Colonic mucosa (tissue), 4 donors: ENCODE measurements at regions not wholly inside any gene's neighbourhood (a gene's known extent, or its start where the extent isn't known, plus 50 kb on each side); places are given as distances from the start of the nearest gene placed in this dataset.

ENCODE experiments used
- DNase-seq: peaks from one replicate; pipeline ENCODE4 v3.0.0-alpha.2; 2020
- H3K27ac ChIP-seq: fragments of 200-600 bp; one replicate; pipeline ENCODE4 v1.8.0; 2021
- H3K27me3 ChIP-seq: fragments of 200-600 bp; one replicate; pipeline ENCODE4 v1.8.0; 2021
- H3K36me3 ChIP-seq: fragments of 200-600 bp; one replicate; pipeline ENCODE4 v1.8.0; 2021
- H3K4me1 ChIP-seq: fragments of 200-600 bp; one replicate; pipeline ENCODE4 v1.8.0; 2021; ENCODE audit warnings: mild to moderate bottlenecking
- H3K4me3 ChIP-seq: fragments of 200-600 bp; one replicate; pipeline ENCODE4 v1.8.0; 2021
- H3K9ac ChIP-seq, 2 donors: one replicate each; pipeline ENCODE4 v1.7.0; 2013; ENCODE audit warnings: control low read depth in 2 of 2, low read depth in 2 of 2, low read length in 2 of 2
- H3K9me3 ChIP-seq: fragments of 200-600 bp; one replicate; pipeline ENCODE4 v1.8.0; 2021
- intact Hi-C: fragments of 100-400 bp; cut with DNase I; formaldehyde crosslinking; loops from one replicate; pipeline ENCODE4 v1.14.1; 2022
- TF ChIP-seq, protein P1 (sequence below): fragments of 200-600 bp; IDR thresholded peaks from one replicate; pipeline ENCODE4 v1.8.0; 2022; ENCODE audit warnings: antibody characterized with exemption, mild to moderate bottlenecking
- donor health status: healthy.
- donor health status: DM: no; HTN: no; CAD: no.
- donor health status: DM: no; HTN: no; CAD: no.

DNA sequence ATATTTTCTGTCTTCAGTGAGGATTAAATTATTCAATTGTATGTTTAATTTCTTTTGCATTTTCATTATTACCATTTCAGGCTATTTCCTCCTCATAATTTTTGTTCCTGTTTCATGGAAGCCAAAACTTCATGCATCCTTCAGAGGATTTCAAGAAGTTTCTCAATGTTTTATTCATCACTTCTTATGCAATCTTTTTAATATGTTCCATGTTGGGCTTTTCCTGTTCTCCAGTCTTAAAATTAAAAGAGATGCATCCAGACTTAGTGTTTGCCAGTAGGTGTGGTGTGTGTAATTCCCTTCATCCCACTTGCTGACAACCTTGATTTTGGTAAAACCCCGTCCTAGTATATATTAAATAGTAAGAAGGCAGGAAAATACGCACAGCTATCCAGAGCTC, 190.0 kb downstream of the EN1 start:
- Histone ChIP-seq H3K27me3 (no peaks in the 10 kb centered on the region), H3K27ac (no peak overlapping the region), H3K4me1 (no peaks in the 10 kb centered on the region), H3K9me3 (no peaks in the 10 kb centered on the region), H3K36me3 (no peaks in the 10 kb centered on the region), H3K4me3 (no peak overlapping the region), H3K9ac (no peak overlapping the region)
- no peak for DNase-seq
- TF ChIP-seq, protein P1, sequence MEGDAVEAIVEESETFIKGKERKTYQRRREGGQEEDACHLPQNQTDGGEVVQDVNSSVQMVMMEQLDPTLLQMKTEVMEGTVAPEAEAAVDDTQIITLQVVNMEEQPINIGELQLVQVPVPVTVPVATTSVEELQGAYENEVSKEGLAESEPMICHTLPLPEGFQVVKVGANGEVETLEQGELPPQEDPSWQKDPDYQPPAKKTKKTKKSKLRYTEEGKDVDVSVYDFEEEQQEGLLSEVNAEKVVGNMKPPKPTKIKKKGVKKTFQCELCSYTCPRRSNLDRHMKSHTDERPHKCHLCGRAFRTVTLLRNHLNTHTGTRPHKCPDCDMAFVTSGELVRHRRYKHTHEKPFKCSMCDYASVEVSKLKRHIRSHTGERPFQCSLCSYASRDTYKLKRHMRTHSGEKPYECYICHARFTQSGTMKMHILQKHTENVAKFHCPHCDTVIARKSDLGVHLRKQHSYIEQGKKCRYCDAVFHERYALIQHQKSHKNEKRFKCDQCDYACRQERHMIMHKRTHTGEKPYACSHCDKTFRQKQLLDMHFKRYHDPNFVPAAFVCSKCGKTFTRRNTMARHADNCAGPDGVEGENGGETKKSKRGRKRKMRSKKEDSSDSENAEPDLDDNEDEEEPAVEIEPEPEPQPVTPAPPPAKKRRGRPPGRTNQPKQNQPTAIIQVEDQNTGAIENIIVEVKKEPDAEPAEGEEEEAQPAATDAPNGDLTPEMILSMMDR = no peak
- intact Hi-C loops = no loop called here

DNA sequence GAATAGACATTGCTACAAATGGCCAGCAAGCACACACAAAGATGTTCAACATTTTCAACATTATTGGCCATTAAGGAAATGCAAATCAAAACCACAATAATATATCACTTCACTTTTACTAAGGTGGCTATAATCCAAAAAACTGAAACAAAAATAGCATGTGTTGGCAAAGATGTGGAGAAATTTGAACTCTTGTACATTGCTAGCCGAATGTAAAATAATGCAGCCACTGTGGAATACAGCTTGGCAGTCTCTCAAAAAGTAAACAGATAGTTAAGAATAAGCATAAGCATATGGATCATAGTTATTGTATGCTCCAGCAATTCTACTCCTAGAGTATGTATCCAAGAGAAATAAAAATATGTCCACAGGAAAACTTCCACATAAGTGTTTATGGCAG, 192.5 kb downstream of the EN1 start:
- intact Hi-C loops = no loop called here
- Histone ChIP-seq H3K9me3 (no peaks in the 10 kb centered on the region), H3K36me3 (no peaks in the 10 kb centered on the region), H3K27me3 (no peaks in the 10 kb centered on the region), H3K27ac (no peak overlapping the region), H3K9ac (no peak overlapping the region), H3K4me3 (no peak overlapping the region), H3K4me1 (no peaks in the 10 kb centered on the region)
- TF ChIP-seq, protein P1 = no peak
- no peak for DNase-seq

DNA sequence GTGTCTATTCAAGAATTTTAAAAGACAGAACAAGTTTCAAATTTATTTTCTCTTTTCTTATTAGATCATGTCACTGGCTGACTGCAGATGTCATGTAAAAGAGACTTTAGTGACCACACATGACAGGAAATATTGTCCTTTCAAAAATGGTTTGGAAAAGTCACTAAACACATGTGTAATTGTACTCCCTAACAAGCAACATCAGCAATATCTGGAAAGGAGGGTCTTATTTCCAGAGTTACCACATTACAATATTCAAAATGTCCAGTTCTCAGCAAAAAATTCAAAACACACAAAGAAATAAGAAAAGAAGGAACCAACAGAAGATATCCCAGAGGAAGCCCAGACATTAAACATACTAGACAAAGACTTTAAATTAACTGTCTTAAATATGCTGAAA, 197.1 kb downstream of the EN1 start:
- Histone ChIP-seq H3K36me3 (no peaks in the 10 kb centered on the region), H3K9ac (no peak overlapping the region)
- intact Hi-C loops = no loop called here

DNA sequence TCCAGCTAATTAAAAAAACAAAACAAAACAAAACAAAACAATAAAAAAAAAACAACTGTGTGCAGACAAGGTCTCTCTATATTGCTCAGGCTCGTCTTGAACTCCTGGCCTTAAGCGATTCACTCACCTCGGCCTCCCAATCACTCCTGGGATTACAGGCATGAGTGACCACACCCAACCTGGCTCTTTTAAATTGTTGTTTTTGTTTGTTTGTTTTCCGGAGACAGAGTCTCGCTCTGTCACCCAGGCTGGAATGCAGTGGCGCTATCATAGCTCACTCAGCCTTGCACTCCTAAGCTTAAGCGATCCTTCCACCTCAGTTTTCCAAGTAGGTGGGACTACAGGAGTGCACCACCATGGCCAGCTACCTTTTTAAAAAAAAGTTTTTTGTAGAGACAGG, 201.6 kb downstream of the EN1 start:
- Histone ChIP-seq H3K27ac (no peak overlapping the region), H3K36me3 (no peaks in the 10 kb centered on the region), H3K9ac (no peak overlapping the region), H3K27me3 (no peaks in the 10 kb centered on the region), H3K4me1 (no peaks in the 10 kb centered on the region), H3K9me3 (no peaks in the 10 kb centered on the region), H3K4me3 (no peak overlapping the region)
- intact Hi-C loops = no loop called here
- TF ChIP-seq, protein P1 = no peak
- DNase-seq = no peak

More for the DNA sequence above, 197.1 kb downstream of the EN1 start:
- Histone ChIP-seq H3K27ac (no peak overlapping the region), H3K27me3 (no peaks in the 10 kb centered on the region), H3K9me3 (no peaks in the 10 kb centered on the region), H3K4me3 (no peak overlapping the region), H3K4me1 (no peaks in the 10 kb centered on the region)
- DNase-seq = no peak
- TF ChIP-seq, protein P1 = no peak

DNA sequence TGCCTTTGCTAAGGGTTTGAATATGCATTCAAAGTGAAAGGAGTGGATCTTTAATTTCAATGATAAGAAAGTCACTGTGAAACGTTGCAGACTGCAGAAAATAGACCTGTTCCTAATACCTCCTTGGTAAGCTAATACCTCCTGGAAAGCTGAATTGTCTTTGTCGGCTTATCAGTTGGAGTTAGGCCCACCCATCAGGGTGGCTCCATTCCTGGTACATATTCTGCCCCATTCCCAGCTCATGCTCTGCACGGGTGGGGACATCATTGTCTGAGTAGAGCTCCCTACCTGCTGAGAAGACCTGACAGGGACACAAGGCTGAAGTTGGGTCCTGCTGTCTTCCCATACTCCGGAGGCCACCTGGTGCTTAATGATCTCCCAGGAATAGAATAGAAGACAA, 203.3 kb downstream of the EN1 start:
- Histone ChIP-seq H3K27me3 (no peaks in the 10 kb centered on the region), H3K27ac (no peak overlapping the region), H3K9me3 (no peaks in the 10 kb centered on the region), H3K4me1 (no peaks in the 10 kb centered on the region), H3K4me3 (no peak overlapping the region), H3K9ac (no peak overlapping the region), H3K36me3 (no peaks in the 10 kb centered on the region)
- intact Hi-C loops = no loop called here
- TF ChIP-seq, protein P1 = no peak
- no peak for DNase-seq

DNA sequence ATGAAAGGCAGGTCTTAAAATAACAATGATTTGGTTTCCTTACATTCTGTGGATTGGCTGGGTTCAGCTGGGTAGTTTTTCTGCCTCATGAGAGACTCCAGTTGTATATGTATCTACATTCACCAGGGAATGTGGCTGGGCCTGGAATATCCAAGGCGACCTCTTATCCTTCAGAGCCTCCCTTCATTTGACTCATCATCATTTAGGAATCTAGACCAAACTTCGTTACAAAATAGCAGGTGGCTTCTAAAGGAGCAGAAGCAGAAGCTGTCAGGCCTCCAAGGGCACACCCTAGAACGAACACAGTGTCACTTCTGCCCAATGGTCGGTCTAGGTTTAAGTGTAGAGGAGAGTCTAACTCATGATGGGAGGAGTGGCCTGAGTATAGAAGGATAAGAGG, 204.2 kb downstream of the EN1 start:
- DNase-seq = no peak
- Histone ChIP-seq H3K9me3 (no peaks in the 10 kb centered on the region), H3K27me3 (no peaks in the 10 kb centered on the region), H3K4me1 (no peaks in the 10 kb centered on the region), H3K36me3 (no peaks in the 10 kb centered on the region), H3K27ac (no peak overlapping the region), H3K4me3 (no peak overlapping the region), H3K9ac (no peak overlapping the region)
- intact Hi-C loops = no loop called here
- TF ChIP-seq, protein P1 = no peak
